HEK293T (cell line): ENCODE measurements at regions not wholly inside any gene's neighbourhood (a gene's known extent, or its start where the extent isn't known, plus 50 kb on each side); places are given as distances from the start of the nearest gene placed in this dataset.
"Not testable (repeated sequence)": the region's sequence is repeated elsewhere in the genome, so short reads cannot be mapped to it uniquely, and the experiment has no call there.

Experiments
- BHLHE40 ChIP-seq: fragments of 450-650 bp; IDR thresholded peaks from 2 replicates; pipeline ENCODE4 v1.6.1; 2016; ENCODE audit warnings: mild to moderate bottlenecking, moderate library complexity, borderline replicate concordance
- SP1 ChIP-seq: fragments of 450-650 bp; IDR thresholded peaks from 2 replicates; pipeline ENCODE4 v1.6.1; 2017

DNA sequence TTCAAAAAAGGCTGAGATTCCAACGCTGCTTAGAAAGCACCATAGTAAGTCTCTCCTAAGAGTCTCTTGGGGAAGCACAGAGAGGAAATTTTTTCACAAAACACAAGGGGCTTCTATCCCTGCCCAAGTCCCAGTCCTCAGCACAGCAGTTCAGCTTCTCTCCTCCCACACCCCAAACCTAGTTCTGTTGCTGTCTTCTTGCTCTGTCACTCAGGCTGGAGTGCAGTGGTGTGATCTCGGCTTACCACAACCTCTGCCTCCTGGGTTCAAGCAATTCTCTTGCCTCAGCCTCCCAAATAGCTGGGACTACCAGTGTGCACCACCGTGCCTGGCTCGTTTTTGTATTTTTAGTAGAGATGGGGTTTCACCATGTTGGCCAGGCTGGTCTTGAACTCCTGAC lies 79.2 kb downstream of the FGD2 start:
- not testable (repeated sequence) for TF ChIP-seq SP1, BHLHE40
